ENCODE measurements at regions not wholly inside any gene's neighbourhood (a gene's known extent, or its start where the extent isn't known, plus 50 kb on each side); places are given as distances from the start of the nearest gene placed in this dataset.

DNA sequence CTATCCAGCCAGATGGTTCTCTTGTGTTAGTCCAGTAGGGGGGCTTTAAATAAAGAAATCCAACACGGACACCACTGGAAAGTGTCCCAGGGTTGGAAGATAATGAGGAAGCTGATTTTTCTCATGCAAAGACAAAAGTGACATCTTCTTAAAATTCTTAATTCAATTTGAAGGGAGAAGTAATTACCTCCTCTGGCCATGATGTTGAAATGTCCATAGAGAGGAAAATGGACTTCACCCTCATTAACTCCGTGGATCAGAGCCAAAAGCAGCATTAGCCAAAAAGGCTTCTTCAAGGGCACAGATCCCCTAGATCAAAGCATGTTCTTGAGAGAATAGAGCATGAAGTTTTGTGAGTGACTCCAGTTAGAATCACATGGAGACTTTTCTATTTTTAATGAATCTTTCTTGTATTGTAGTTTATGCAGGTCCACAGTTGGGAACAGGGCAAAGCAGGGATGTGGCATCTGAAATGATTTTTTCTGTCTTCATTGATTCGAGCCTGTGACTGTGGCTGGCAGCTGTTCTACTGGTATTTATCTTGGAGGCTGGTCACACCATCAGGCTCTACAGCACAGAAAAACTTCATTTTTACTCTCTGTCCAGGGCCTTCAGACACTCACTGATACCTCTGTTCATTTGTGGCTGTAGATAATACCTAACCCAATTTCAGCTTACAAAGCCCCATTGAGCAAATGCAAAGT, 1002.5 kb downstream of the AACS start:
- WGBS (ENCODE audit: insufficient coverage, low coverage, low lambda C conversion rate, missing lambda C conversion rate) = 9% methylated on average over 3 of the region's 3 CpGs
- H3K27me3 ChIP-seq = no peaks in the 10 kb centered on the region
- no peaks in the 10 kb centered on the region for H3K9me3 ChIP-seq
- no peak overlapping the region for H3K4me3 ChIP-seq
- H3K27ac ChIP-seq = no peak overlapping the region
- intact Hi-C loops (cut with DNase I) = loop anchor here in 1 of 2 donors (10.0 kb wide), 1 partner anchor 547 kb away; no protein-coding TSS in a partner anchor
- TF ChIP-seq POLR2A (IDR thresholded peaks at IDR 0.05) = no peak
- TF ChIP-seq, protein P1, sequence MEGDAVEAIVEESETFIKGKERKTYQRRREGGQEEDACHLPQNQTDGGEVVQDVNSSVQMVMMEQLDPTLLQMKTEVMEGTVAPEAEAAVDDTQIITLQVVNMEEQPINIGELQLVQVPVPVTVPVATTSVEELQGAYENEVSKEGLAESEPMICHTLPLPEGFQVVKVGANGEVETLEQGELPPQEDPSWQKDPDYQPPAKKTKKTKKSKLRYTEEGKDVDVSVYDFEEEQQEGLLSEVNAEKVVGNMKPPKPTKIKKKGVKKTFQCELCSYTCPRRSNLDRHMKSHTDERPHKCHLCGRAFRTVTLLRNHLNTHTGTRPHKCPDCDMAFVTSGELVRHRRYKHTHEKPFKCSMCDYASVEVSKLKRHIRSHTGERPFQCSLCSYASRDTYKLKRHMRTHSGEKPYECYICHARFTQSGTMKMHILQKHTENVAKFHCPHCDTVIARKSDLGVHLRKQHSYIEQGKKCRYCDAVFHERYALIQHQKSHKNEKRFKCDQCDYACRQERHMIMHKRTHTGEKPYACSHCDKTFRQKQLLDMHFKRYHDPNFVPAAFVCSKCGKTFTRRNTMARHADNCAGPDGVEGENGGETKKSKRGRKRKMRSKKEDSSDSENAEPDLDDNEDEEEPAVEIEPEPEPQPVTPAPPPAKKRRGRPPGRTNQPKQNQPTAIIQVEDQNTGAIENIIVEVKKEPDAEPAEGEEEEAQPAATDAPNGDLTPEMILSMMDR (IDR thresholded peaks at IDR 0.05) = no peak
- DNase-seq = no peak
- H3K4me1 ChIP-seq = peaks cover 0 to 4% (median 0%) of the 10 kb centered on the region in 4 donors
- peak; percentile 37 to 69 (median 46) for ATAC-seq
- no peaks in the 10 kb centered on the region for H3K36me3 ChIP-seq

DNA sequence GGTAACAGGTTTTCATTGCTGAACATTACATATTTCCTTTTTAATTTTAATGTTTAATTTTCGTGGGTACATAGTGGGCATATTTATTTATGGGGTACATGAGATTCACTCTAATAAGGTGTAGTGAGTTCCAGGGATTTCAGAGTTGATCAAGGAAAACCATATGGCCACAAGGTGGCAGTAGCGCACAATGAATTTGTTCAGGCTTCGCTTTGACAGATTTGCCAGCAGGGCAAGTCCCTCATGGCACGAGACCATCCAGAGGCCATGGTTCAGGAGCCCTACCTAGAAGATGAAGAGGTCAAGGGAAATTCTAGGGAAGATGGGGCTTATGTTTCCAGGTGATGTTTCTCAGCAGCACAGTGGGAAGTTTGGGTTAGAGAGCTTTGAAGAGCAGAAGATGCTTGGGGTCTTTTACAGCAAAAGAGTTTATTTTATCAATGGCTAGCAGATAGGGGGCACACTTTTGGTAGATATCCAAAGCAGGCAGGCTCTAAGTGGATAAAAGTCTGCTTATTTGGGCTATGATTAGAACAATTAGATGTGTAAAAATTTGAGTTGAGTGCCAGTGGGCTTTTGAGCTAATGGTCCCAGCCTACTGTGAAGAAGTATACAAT, 1004.4 kb downstream of the AACS start:
- DNase-seq (peak in 2 of 3 donors; percentile 44 to 54), ATAC-seq (peak; percentile 69 to 89 (median 78))
- WGBS (ENCODE audit: insufficient coverage, low coverage, low lambda C conversion rate, missing lambda C conversion rate) = 10% methylated on average over 4 of the region's 4 CpGs
- TF ChIP-seq, protein P1 (IDR thresholded peaks at IDR 0.05) = peak; percentile 62 to 81 (median 74)
- TF ChIP-seq POLR2A (IDR thresholded peaks at IDR 0.05) = no peak
- no peak overlapping the region for H3K27ac ChIP-seq
- no peaks in the 10 kb centered on the region for H3K9me3 ChIP-seq
- H3K4me3 ChIP-seq = no peak overlapping the region
- no peaks in the 10 kb centered on the region for H3K36me3 ChIP-seq
- H3K27me3 ChIP-seq = no peaks in the 10 kb centered on the region
- intact Hi-C loops (cut with DNase I) = loop anchor here in 1 of 2 donors (10.0 kb wide), 1 partner anchor 545 kb away; no protein-coding TSS in a partner anchor
- peaks cover 0 to 4% (median 0%) of the 10 kb centered on the region in 4 donors for H3K4me1 ChIP-seq

DNA sequence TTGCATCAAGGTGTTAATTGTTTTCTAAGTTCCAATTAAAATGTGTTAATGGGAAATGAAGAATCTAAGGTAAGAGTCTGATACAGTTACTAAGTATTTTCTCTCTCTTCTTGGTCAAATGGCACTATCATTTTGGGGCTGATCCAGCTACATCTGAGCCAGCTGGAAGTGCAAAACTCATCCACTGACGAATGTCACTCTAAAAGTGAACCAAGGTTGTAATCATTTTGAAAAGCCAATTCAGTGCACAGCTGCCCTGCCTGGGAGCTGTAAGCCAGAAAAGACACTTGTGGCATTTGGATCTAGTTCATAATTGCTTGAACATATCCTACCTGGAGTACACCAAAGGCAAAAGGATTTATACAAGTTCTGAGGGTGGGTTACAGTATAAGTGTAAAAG, 1011.3 kb downstream of the AACS start:
- Histone ChIP-seq H3K9me3 (no peaks in the 10 kb centered on the region), H3K4me3 (no peak overlapping the region), H3K4me1 (no peaks in the 10 kb centered on the region), H3K36me3 (no peaks in the 10 kb centered on the region), H3K27ac (no peak overlapping the region), H3K27me3 (no peaks in the 10 kb centered on the region)
- ATAC-seq (no peak), DNase-seq (no peak)
- 14% methylated on average over 1 of the region's 1 CpG for WGBS (ENCODE audit: insufficient coverage, low coverage, low lambda C conversion rate, missing lambda C conversion rate)
- intact Hi-C loops (cut with DNase I) = no loop called here
- TF ChIP-seq POLR2A (IDR thresholded peaks at IDR 0.05) = no peak
- TF ChIP-seq, protein P1 (IDR thresholded peaks at IDR 0.05) = no peak

DNA sequence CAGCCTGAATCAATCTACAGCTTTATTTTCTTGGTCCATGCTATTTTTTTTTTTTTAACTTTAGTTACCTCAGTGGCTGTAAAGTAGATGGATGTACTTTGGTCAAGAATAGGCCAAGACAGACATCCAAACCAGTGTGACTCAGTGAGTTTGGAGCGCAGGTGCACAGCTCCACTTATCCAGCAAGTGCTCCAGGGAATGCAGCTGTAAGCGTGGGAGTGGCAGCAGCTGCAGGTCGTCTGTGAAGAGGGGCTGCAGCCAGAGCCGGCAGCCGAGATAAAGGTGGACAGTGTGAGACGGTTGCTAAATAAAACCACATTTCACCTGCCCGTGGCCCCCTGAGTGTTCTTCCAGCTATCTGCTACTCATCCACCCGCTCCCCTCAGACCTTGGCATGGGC, 1018.7 kb downstream of the AACS start:
- H3K27me3 ChIP-seq = no peaks in the 10 kb centered on the region
- no peaks in the 10 kb centered on the region for H3K4me1 ChIP-seq
- WGBS (ENCODE audit: insufficient coverage, low coverage, low lambda C conversion rate, missing lambda C conversion rate) = 70% methylated on average over 2 of the region's 8 CpGs
- H3K27ac ChIP-seq = no peak overlapping the region
- no peak for ATAC-seq
- H3K4me3 ChIP-seq = no peak overlapping the region
- intact Hi-C loops (cut with DNase I) = no loop called here
- no peaks in the 10 kb centered on the region for H3K36me3 ChIP-seq
- no peaks in the 10 kb centered on the region for H3K9me3 ChIP-seq
- DNase-seq = no peak
- TF ChIP-seq, protein P1 (IDR thresholded peaks at IDR 0.05) = no peak
- no peak for TF ChIP-seq POLR2A (IDR thresholded peaks at IDR 0.05)
